GM12875 (cell line): ENCODE measurements at regions not wholly inside any gene's neighbourhood (a gene's known extent, or its start where the extent isn't known, plus 50 kb on each side); places are given as distances from the start of the nearest gene placed in this dataset.

Experiments used
- H3K4me3 ChIP-seq: one replicate; pipeline ENCODE4 v1.5.1; 2011; ENCODE audit warnings: low read depth, low read length, control low read depth
- TF ChIP-seq, protein P1 (sequence below): IDR thresholded peaks from 2 replicates; pipeline ENCODE4 v1.5.1; 2011; ENCODE audit warnings: low read depth, mild to moderate bottlenecking, control low read depth, inconsistent platforms, low read length, moderate library complexity, borderline replicate concordance; ENCODE audit not compliant: insufficient read depth

DNA sequence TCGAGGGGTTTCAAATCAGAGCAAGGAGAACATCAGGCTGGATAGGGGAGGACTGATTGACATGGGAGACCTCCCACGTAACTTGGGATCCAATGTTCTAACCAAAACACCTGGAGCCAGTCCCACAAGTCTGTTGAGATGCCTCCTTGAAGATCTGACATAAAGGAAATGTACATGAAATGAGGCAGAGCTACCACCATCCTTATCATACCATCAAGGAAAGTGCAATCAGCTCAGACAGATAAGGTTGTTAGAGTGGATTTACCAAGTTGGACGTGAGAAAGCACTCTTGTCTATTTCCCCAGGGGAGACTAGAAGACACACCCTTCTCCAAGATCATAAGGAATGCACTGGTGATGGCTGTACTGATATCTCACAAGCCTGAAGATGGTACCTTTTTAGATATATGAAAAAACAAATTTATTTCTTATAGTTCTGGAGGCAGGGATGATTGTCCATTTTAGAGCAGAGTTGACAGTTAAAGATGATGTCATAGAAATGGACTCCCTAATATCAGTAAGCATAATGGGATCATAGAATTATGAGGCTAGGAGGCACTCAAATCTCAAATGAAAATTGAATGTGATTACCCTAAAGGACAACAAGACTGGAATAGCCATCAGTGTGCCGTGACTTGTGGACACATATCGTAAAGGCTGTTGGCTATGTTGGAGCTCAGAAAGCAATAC, 129.1 kb upstream of the RAB4A start:
- H3K4me3 ChIP-seq, result no peak overlapping the region
- TF ChIP-seq, protein P1, sequence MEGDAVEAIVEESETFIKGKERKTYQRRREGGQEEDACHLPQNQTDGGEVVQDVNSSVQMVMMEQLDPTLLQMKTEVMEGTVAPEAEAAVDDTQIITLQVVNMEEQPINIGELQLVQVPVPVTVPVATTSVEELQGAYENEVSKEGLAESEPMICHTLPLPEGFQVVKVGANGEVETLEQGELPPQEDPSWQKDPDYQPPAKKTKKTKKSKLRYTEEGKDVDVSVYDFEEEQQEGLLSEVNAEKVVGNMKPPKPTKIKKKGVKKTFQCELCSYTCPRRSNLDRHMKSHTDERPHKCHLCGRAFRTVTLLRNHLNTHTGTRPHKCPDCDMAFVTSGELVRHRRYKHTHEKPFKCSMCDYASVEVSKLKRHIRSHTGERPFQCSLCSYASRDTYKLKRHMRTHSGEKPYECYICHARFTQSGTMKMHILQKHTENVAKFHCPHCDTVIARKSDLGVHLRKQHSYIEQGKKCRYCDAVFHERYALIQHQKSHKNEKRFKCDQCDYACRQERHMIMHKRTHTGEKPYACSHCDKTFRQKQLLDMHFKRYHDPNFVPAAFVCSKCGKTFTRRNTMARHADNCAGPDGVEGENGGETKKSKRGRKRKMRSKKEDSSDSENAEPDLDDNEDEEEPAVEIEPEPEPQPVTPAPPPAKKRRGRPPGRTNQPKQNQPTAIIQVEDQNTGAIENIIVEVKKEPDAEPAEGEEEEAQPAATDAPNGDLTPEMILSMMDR, result no peak

DNA sequence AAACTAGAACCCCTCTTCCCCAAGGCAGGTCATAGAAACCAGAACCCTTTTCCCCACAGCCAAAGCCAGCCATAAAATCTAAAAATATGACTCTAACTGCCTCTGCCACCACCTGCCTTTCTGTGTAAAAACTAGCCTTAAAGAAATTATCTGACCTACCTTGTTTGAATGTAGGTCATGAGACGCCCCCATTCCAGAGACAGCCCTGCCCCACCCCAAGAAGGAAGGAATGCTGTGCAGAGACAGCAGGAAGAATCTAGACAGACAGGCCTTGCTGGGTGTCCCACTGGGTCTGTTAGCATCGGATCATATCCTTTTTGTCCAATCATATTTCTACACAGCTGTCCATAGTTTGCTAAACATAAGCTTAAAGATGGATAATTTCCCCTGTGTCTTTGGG, 128.4 kb upstream of the RAB4A start:
- TF ChIP-seq, protein P1, result no peak
- no peak overlapping the region for H3K4me3 ChIP-seq

- TF ChIP-seq, protein P1, result no peak
Measured at GRCh38 chr1:229146647-229147046, 124.3 kb upstream of the RAB4A start.

DNA sequence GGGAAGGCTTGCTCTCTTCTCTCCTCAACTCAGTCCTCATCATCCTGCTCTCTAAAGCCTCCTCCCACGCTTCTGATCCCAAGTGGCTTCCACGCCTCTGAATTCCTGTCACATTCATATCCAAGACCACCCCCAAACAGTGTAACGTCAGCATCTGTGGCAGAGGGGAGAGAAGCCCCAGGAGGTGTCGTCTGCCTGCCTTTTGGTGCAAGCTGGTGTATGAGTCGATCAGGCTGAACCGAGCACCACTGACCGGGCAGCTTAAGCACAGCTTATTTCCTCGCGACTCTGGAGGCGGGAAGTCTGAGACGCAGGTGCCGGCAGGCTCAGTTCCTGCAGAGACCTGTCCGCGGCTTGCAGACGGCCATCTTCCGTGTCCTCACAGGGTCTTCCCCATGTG, 123.8 kb upstream of the RAB4A start:
- TF ChIP-seq, protein P1, result no peak
- H3K4me3 ChIP-seq, result no peak overlapping the region

More at GRCh38 chr1:229146647-229147046, 124.3 kb upstream of the RAB4A start:
- H3K4me3 ChIP-seq, result no peak overlapping the region

DNA sequence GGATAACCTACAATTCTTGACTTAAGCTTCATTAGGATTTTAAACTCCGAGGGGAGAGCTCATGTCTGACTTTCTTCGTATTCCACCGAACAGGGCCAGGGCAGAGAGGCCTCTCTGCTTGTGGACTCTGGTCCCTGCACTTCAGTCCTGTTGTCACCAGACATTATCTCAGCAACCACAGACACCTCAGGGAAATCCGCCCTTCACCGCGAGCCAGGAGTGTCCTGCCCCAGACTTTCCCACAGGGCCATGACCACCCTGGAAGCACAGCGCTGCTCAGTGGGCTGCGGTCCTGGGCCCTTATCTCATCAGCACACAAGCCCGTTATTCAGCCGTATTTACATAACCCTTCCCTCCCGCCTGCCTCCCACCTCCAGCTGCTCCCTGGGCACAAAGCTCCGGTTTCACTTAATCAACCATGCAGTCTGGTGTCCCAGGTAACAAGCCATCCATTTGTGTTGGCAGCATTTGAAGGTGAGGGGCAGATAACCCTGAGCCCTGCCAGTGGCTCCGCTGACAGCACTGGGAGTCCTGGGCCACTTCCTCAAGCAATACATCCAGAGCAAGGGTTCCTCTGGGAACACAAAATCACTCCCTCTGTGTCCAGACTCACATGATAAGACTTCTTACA, 122.8 kb upstream of the RAB4A start:
- TF ChIP-seq, protein P1, result no peak
- no peak overlapping the region for H3K4me3 ChIP-seq

DNA sequence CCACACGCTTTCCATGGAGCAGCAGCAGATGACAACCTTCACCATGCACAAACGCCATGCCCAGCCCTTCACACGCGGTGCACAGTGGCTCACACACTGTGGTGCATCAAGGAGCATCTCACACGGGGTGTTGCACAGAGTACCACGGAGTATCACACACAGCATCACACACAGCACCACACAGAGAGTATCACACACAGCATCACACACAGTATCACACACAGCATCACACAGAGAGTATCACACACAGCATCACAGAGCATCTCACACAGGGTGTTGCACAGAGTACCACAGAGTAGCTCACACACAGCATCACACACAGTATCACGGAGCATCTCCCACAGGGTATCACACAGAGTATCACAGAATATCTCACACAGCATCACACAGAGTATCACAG, 122.2 kb upstream of the RAB4A start:
- H3K4me3 ChIP-seq, result no peak overlapping the region
- TF ChIP-seq, protein P1, result no peak

DNA sequence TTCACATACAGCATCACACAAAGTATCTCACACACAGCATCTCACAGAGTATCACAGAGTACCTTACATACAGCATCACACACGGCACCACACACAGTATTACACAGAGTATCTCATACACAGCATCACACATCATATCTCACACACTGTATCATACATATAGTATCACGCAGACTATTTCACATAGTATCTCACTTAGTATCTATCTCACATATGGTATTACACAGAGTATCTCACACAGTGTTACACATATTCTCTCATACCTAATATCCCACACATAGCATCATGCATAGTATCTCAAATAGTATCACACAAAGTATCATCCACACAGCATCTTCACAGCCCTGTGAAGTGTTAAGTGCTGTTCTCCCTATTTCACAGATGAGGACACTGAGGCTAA, 121.5 kb upstream of the RAB4A start:
- TF ChIP-seq, protein P1, result no peak

More for the DNA sequence above, 121.5 kb upstream of the RAB4A start:
- H3K4me3 ChIP-seq, result no peak overlapping the region
